ENCODE measurements at regions not wholly inside any gene's neighbourhood (a gene's known extent, or its start where the extent isn't known, plus 50 kb on each side); places are given as distances from the start of the nearest gene placed in this dataset.

DNA sequence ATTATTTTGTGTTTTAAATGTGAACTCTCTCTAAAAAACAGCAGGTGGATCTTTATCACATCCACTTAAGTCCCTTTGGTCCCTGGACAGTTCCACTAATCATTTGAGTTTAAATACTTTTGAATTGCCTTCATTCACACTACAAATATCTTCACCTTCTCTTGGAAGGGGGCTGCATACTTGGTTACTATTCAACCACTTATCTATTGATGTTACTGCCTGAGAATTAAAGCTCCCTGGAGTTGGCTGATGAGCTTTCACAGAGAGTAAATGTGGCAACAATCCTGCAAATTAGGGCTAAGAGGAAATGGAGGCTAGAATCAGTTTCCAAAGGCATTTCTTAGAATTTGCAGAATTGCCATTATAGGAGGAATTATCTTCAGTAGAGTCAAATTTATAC lies 180.4 kb downstream of the ST8SIA4 start:
- Mint-ChIP-seq H3K4me3 (no peak overlapping the region), H3K4me1 (peaks cover 17% of the 10 kb centered on the region), H3K9me3 (no peaks in the 10 kb centered on the region), H3K27ac (no peak overlapping the region), H3K27me3 (ENCODE audit: insufficient read depth, low read depth, poor library complexity) (no peaks in the 10 kb centered on the region), H3K36me3 (ENCODE audit: low read depth) (no peaks in the 10 kb centered on the region)
- Histone ChIP-seq H3F3A (replicated peaks; ENCODE audit: low read depth) (no peaks in the 10 kb centered on the region), H3K79me2 (replicated peaks; ENCODE audit: insufficient read depth) (no peaks in the 10 kb centered on the region), H3K9me2 (ENCODE audit: insufficient read depth) (no peaks in the 10 kb centered on the region), H2AFZ (no peak overlapping the region), H3K4me2 (peak overlapping the region; percentile 11; the same call in 1 of the 2 replicates), H3K4me3 (no peak overlapping the region), H3K27ac (ENCODE audit: low read depth) (no peak overlapping the region), H4K20me1 (replicated peaks; ENCODE audit: insufficient read depth) (no peaks in the 10 kb centered on the region), H3K27me3 (ENCODE audit: insufficient read depth) (no peaks in the 10 kb centered on the region), H3K4me1 (ENCODE audit: insufficient read depth) (peaks cover 18% of the 10 kb centered on the region; the same call in 1 of the 2 replicates), H3K36me3 (ENCODE audit: insufficient read depth) (no peaks in the 10 kb centered on the region)
- peak; percentile 5 for DNase-seq (ENCODE audit: low spot score)
- 0 out of 2 replicates have a peak, but pooled peaks have one; percentile 7 for TF ChIP-seq NANOG (IDR thresholded peaks at IDR 0.05; ENCODE audit: borderline replicate concordance)
- no peak for TF ChIP-seq STAT1 (IDR thresholded peaks at IDR 0.05; ENCODE audit: unreplicated experiment)
- TF ChIP-seq, protein P1, sequence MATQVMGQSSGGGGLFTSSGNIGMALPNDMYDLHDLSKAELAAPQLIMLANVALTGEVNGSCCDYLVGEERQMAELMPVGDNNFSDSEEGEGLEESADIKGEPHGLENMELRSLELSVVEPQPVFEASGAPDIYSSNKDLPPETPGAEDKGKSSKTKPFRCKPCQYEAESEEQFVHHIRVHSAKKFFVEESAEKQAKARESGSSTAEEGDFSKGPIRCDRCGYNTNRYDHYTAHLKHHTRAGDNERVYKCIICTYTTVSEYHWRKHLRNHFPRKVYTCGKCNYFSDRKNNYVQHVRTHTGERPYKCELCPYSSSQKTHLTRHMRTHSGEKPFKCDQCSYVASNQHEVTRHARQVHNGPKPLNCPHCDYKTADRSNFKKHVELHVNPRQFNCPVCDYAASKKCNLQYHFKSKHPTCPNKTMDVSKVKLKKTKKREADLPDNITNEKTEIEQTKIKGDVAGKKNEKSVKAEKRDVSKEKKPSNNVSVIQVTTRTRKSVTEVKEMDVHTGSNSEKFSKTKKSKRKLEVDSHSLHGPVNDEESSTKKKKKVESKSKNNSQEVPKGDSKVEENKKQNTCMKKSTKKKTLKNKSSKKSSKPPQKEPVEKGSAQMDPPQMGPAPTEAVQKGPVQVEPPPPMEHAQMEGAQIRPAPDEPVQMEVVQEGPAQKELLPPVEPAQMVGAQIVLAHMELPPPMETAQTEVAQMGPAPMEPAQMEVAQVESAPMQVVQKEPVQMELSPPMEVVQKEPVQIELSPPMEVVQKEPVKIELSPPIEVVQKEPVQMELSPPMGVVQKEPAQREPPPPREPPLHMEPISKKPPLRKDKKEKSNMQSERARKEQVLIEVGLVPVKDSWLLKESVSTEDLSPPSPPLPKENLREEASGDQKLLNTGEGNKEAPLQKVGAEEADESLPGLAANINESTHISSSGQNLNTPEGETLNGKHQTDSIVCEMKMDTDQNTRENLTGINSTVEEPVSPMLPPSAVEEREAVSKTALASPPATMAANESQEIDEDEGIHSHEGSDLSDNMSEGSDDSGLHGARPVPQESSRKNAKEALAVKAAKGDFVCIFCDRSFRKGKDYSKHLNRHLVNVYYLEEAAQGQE (IDR thresholded peaks at IDR 0.05; ENCODE audit: unreplicated experiment) = no peak
- no peak for TF ChIP-seq ZNF331 (CRISPR knock-in tag; IDR thresholded peaks at IDR 0.05; ENCODE audit: low read depth)
- peak; percentile 38; the same call in 1 of the 3 replicates for ATAC-seq

DNA sequence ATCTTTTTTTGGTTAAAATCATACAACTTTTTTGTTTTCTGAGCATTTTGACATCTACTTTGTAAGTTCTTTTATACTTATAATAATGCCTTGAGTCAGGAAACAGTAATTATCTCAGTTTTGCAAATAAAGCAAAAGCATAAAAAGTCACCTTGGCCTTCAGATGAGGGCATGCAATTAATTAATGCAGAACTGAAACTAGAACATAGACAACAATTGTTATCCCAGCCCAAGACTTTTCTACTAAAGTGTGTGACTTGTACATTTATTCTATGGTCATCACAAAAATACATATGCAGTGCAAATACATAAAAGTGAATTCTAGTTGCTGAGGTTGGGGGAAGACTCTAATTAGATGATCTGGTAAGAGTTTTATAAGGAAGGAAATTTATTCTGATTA lies 179.9 kb downstream of the ST8SIA4 start:
- H3K36me3 ChIP-seq (ENCODE audit: insufficient read depth) = no peaks in the 10 kb centered on the region
- H3K4me2 ChIP-seq = 0 out of 2 replicates have a peak overlapping the region, but pooled peaks have one; percentile 11
- no peaks in the 10 kb centered on the region for H3K36me3 Mint-ChIP-seq (ENCODE audit: low read depth)
- H3K4me1 Mint-ChIP-seq = peaks cover 17% of the 10 kb centered on the region
- no peak overlapping the region for H3K4me3 ChIP-seq
- H3K27me3 ChIP-seq (ENCODE audit: insufficient read depth) = no peaks in the 10 kb centered on the region
- no peaks in the 10 kb centered on the region for H3K27me3 Mint-ChIP-seq (ENCODE audit: insufficient read depth, low read depth, poor library complexity)
- no peaks in the 10 kb centered on the region for H3K9me2 ChIP-seq (ENCODE audit: insufficient read depth)
- H3K4me1 ChIP-seq (ENCODE audit: insufficient read depth) = peaks cover 18% of the 10 kb centered on the region; the same call in 1 of the 2 replicates
- H3K27ac Mint-ChIP-seq = no peak overlapping the region
- no peak for DNase-seq (ENCODE audit: low spot score)
- no peak overlapping the region for H3K27ac ChIP-seq (ENCODE audit: low read depth)
- H3K79me2 ChIP-seq (replicated peaks; ENCODE audit: insufficient read depth) = no peaks in the 10 kb centered on the region
- H3K9me3 Mint-ChIP-seq = no peaks in the 10 kb centered on the region
- no peaks in the 10 kb centered on the region for H4K20me1 ChIP-seq (replicated peaks; ENCODE audit: insufficient read depth)
- H3F3A ChIP-seq (replicated peaks; ENCODE audit: low read depth) = no peaks in the 10 kb centered on the region
- no peak overlapping the region for H2AFZ ChIP-seq
- no peak for ATAC-seq
- H3K4me3 Mint-ChIP-seq = no peak overlapping the region
- TF ChIP-seq, protein P2, sequence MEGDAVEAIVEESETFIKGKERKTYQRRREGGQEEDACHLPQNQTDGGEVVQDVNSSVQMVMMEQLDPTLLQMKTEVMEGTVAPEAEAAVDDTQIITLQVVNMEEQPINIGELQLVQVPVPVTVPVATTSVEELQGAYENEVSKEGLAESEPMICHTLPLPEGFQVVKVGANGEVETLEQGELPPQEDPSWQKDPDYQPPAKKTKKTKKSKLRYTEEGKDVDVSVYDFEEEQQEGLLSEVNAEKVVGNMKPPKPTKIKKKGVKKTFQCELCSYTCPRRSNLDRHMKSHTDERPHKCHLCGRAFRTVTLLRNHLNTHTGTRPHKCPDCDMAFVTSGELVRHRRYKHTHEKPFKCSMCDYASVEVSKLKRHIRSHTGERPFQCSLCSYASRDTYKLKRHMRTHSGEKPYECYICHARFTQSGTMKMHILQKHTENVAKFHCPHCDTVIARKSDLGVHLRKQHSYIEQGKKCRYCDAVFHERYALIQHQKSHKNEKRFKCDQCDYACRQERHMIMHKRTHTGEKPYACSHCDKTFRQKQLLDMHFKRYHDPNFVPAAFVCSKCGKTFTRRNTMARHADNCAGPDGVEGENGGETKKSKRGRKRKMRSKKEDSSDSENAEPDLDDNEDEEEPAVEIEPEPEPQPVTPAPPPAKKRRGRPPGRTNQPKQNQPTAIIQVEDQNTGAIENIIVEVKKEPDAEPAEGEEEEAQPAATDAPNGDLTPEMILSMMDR (conservative IDR thresholded peaks at IDR 0.05; ENCODE audit: low read depth in 2 of 2) = no peak
- no peak for TF ChIP-seq POLR2AphosphoS5 (IDR thresholded peaks at IDR 0.05; ENCODE audit: low read depth)
- TF ChIP-seq, protein P3, sequence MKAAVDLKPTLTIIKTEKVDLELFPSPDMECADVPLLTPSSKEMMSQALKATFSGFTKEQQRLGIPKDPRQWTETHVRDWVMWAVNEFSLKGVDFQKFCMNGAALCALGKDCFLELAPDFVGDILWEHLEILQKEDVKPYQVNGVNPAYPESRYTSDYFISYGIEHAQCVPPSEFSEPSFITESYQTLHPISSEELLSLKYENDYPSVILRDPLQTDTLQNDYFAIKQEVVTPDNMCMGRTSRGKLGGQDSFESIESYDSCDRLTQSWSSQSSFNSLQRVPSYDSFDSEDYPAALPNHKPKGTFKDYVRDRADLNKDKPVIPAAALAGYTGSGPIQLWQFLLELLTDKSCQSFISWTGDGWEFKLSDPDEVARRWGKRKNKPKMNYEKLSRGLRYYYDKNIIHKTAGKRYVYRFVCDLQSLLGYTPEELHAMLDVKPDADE (IDR thresholded peaks at IDR 0.05) = no peak
- no peak for TF ChIP-seq NANOG (IDR thresholded peaks at IDR 0.05; ENCODE audit: borderline replicate concordance)
- TF ChIP-seq STAT1 (IDR thresholded peaks at IDR 0.05; ENCODE audit: unreplicated experiment) = no peak
- no peak for TF ChIP-seq CREB1 (CRISPR knock-in tag; IDR thresholded peaks at IDR 0.05; ENCODE audit: low read depth)
- no peak for TF ChIP-seq ZNF331 (CRISPR knock-in tag; IDR thresholded peaks at IDR 0.05; ENCODE audit: low read depth)
- TF ChIP-seq ZNF114 (CRISPR knock-in tag; IDR thresholded peaks at IDR 0.05) = no peak
- TF ChIP-seq EZH2phosphoT487 (IDR thresholded peaks at IDR 0.05; ENCODE audit: unreplicated experiment) = no peak
- TF ChIP-seq EZH2 (IDR thresholded peaks at IDR 0.05; ENCODE audit: low read depth, unreplicated experiment) = no peak
- no peak for TF ChIP-seq JUNB (IDR thresholded peaks at IDR 0.05; ENCODE audit: unreplicated experiment)

Data from GM23338 (cell line).